GM12878 (cell line): ENCODE measurements at regions not wholly inside any gene's neighbourhood (a gene's known extent, or its start where the extent isn't known, plus 50 kb on each side); places are given as distances from the start of the nearest gene placed in this dataset.

ENCODE experiments used
- BRCA1 ChIP-seq: IDR thresholded peaks from 2 replicates; pipeline ENCODE4 v1.6.1; 2011; ENCODE audit warnings: low read depth, low read length, improper control_type of control experiment
- CTCF ChIP-seq, 3 experiments: IDR thresholded peaks in 2 of 3; conservative IDR thresholded peaks in 1 of 3; 2 replicates each; pipeline ENCODE4 v1.5.1; 2011; ENCODE audit warnings: low read depth in 3 of 3, low read length in 3 of 3, mild to moderate bottlenecking in 3 of 3, control low read depth in 2 of 3, moderate library complexity in 2 of 3, inconsistent platforms in 1 of 3, mixed read lengths in 1 of 3; ENCODE audit not compliant: control insufficient read depth in 2 of 3, insufficient read depth in 1 of 3; ENCODE audit errors: extremely low read depth in 1 of 3
- DPF2 ChIP-seq: fragments of 450-650 bp; IDR thresholded peaks from 2 replicates; pipeline ENCODE4 v1.6.1; 2017; ENCODE audit warnings: mild to moderate bottlenecking
- POLR2A ChIP-seq: IDR thresholded peaks from 2 replicates; pipeline ENCODE4 v1.6.1; 2011; ENCODE audit warnings: low read depth, mild to moderate bottlenecking, low read length
- POLR2AphosphoS2 ChIP-seq: IDR thresholded peaks from 2 replicates; pipeline ENCODE4 v1.6.1; 2011; ENCODE audit warnings: low read depth, mild to moderate bottlenecking, low read length, improper control_type of control experiment, moderate library complexity
- SMARCA5 ChIP-seq: fragments of 450-650 bp; IDR thresholded peaks from 2 replicates; pipeline ENCODE4 v1.6.1; 2017; ENCODE audit warnings: mild to moderate bottlenecking

GRCh38 chr1:219312967-219313366 lies 139.3 kb downstream of the LYPLAL1 start:
- TF ChIP-seq POLR2A (no peak), SMARCA5 (no peak), CTCF (IDR thresholded peaks at IDR 0.05 in 2 of 3, conservative IDR thresholded peaks at IDR 0.05 in 1 of 3; ENCODE audit: control insufficient read depth in 2 of 3, extremely low read depth in 1 of 3, insufficient read depth in 1 of 3, low read depth in 3 of 3, low read length in 3 of 3) (no peak), BRCA1 (no peak), POLR2AphosphoS2 (no peak), DPF2 (no peak)
